ENCODE measurements at regions not wholly inside any gene's neighbourhood (a gene's known extent, or its start where the extent isn't known, plus 50 kb on each side); places are given as distances from the start of the nearest gene placed in this dataset.
"Not testable (repeated sequence)": the region's sequence is repeated elsewhere in the genome, so short reads cannot be mapped to it uniquely, and the experiment has no call there.

- no peaks in the 10 kb centered on the region for H3K4me1 ChIP-seq (ENCODE audit: control insufficient read depth, insufficient read depth, low read length, poor library complexity, severe bottlenecking)
- H3K9me3 ChIP-seq (ENCODE audit: control insufficient read depth, low read length): no peaks in the 10 kb centered on the region
- H3K4me3 ChIP-seq (ENCODE audit: extremely low read depth, insufficient read depth, low read length, poor library complexity, severe bottlenecking): no peak overlapping the region
- WGBS, 2 experiments (ENCODE audit: insufficient coverage in 2 of 2): 100% methylated on average over 1 to 2 of the region's 3 CpGs
- no peaks in the 10 kb centered on the region for H3K36me3 ChIP-seq (ENCODE audit: control insufficient read depth, insufficient read depth, low read length)
- no peak overlapping the region for H3K27ac ChIP-seq (ENCODE audit: low read depth, low read length, severe bottlenecking)
Measured at GRCh38 chr5:153357493-153358112, 132.9 kb upstream of the GRIA1 start.

- no peaks in the 10 kb centered on the region for H3K9me3 ChIP-seq (ENCODE audit: control insufficient read depth, low read length)
- no peaks in the 10 kb centered on the region for H3K36me3 ChIP-seq (ENCODE audit: control insufficient read depth, insufficient read depth, low read length)
- no peaks in the 10 kb centered on the region for H3K4me1 ChIP-seq (ENCODE audit: control insufficient read depth, insufficient read depth, low read length, poor library complexity, severe bottlenecking)
- H3K4me3 ChIP-seq (ENCODE audit: extremely low read depth, insufficient read depth, low read length, poor library complexity, severe bottlenecking): no peak overlapping the region
- 100% methylated on average over 1 to 2 of the region's 3 CpGs for WGBS, 2 experiments (ENCODE audit: insufficient coverage in 2 of 2)
- no peak overlapping the region for H3K27ac ChIP-seq (ENCODE audit: low read depth, low read length, severe bottlenecking)
Measured at GRCh38 chr5:153358315-153358976, 132.0 kb upstream of the GRIA1 start.

DNA sequence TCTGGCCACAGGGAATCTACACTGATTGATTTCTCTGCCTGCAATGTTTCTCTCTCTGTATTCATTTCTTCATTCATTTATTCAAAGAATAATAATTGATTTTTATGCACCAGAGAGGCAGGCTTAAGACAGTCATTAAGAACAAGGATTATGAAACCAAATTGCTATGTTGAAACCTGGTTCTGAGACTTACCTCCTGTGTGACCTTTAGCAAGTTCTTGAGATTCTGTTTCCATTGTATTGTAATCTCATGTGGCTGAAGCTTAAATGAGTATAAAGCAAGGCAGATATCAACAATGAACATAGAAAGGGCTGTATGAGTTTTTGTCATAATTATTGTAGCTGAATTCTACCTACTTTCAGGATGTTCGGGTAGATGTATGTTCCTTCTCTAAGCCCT lies 129.6 kb upstream of the GRIA1 start:
- Histone ChIP-seq H3K36me3 (ENCODE audit: control insufficient read depth, insufficient read depth, low read length) (no peaks in the 10 kb centered on the region), H3K4me1 (ENCODE audit: control insufficient read depth, insufficient read depth, low read length, poor library complexity, severe bottlenecking) (no peaks in the 10 kb centered on the region), H3K27ac (ENCODE audit: low read depth, low read length, severe bottlenecking) (no peak overlapping the region), H3K4me3 (ENCODE audit: extremely low read depth, insufficient read depth, low read length, poor library complexity, severe bottlenecking) (no peak overlapping the region), H3K9me3 (ENCODE audit: control insufficient read depth, low read length) (no peaks in the 10 kb centered on the region)
- WGBS, 2 experiments (ENCODE audit: insufficient coverage in 2 of 2): no CpG with 5 or more reads among the region's 1 CpG

GRCh38 chr5:153361735-153362409 lies 128.6 kb upstream of the GRIA1 start:
- WGBS, 2 experiments (ENCODE audit: insufficient coverage in 2 of 2): 75 to 100% methylated on average over 1 of the region's 3 CpGs
- no peak overlapping the region for H3K4me3 ChIP-seq (ENCODE audit: extremely low read depth, insufficient read depth, low read length, poor library complexity, severe bottlenecking)
- H3K4me1 ChIP-seq (ENCODE audit: control insufficient read depth, insufficient read depth, low read length, poor library complexity, severe bottlenecking): no peaks in the 10 kb centered on the region
- H3K9me3 ChIP-seq (ENCODE audit: control insufficient read depth, low read length): no peaks in the 10 kb centered on the region
- no peak overlapping the region for H3K27ac ChIP-seq (ENCODE audit: low read depth, low read length, severe bottlenecking)
- no peaks in the 10 kb centered on the region for H3K36me3 ChIP-seq (ENCODE audit: control insufficient read depth, insufficient read depth, low read length)

GRCh38 chr5:153365547-153365946 lies 124.9 kb upstream of the GRIA1 start:
- Histone ChIP-seq H3K36me3 (ENCODE audit: control insufficient read depth, insufficient read depth, low read length) (no peaks in the 10 kb centered on the region), H3K4me3 (ENCODE audit: extremely low read depth, insufficient read depth, low read length, poor library complexity, severe bottlenecking) (no peak overlapping the region), H3K27ac (ENCODE audit: low read depth, low read length, severe bottlenecking) (no peak overlapping the region), H3K4me1 (ENCODE audit: control insufficient read depth, insufficient read depth, low read length, poor library complexity, severe bottlenecking) (no peaks in the 10 kb centered on the region), H3K9me3 (ENCODE audit: control insufficient read depth, low read length) (no peaks in the 10 kb centered on the region)

- Histone ChIP-seq H3K27ac (ENCODE audit: low read depth, low read length, severe bottlenecking) (no peak overlapping the region), H3K9me3 (ENCODE audit: control insufficient read depth, low read length) (no peaks in the 10 kb centered on the region), H3K4me1 (ENCODE audit: control insufficient read depth, insufficient read depth, low read length, poor library complexity, severe bottlenecking) (no peaks in the 10 kb centered on the region), H3K4me3 (ENCODE audit: extremely low read depth, insufficient read depth, low read length, poor library complexity, severe bottlenecking) (no peak overlapping the region), H3K36me3 (ENCODE audit: control insufficient read depth, insufficient read depth, low read length) (no peaks in the 10 kb centered on the region)
- 88 to 89% methylated on average over 2 of the region's 3 CpGs for WGBS, 2 experiments (ENCODE audit: insufficient coverage in 2 of 2)
Measured at GRCh38 chr5:153367466-153367865, 123.0 kb upstream of the GRIA1 start.

- Histone ChIP-seq H3K4me1 (ENCODE audit: control insufficient read depth, insufficient read depth, low read length, poor library complexity, severe bottlenecking) (no peaks in the 10 kb centered on the region), H3K4me3 (ENCODE audit: extremely low read depth, insufficient read depth, low read length, poor library complexity, severe bottlenecking) (no peak overlapping the region), H3K9me3 (ENCODE audit: control insufficient read depth, low read length) (no peaks in the 10 kb centered on the region), H3K27ac (ENCODE audit: low read depth, low read length, severe bottlenecking) (no peak overlapping the region), H3K36me3 (ENCODE audit: control insufficient read depth, insufficient read depth, low read length) (no peaks in the 10 kb centered on the region)
- WGBS, 2 experiments (ENCODE audit: insufficient coverage in 2 of 2): 85 to 93% methylated on average over 2 to 5 of the region's 6 CpGs
Measured at GRCh38 chr5:153372425-153373129, 117.9 kb upstream of the GRIA1 start.

GRCh38 chr5:153373130-153373498 lies 117.4 kb upstream of the GRIA1 start:
- Histone ChIP-seq H3K27ac (ENCODE audit: low read depth, low read length, severe bottlenecking) (no peak overlapping the region), H3K9me3 (ENCODE audit: control insufficient read depth, low read length) (no peaks in the 10 kb centered on the region), H3K4me3 (ENCODE audit: extremely low read depth, insufficient read depth, low read length, poor library complexity, severe bottlenecking) (no peak overlapping the region), H3K36me3 (ENCODE audit: control insufficient read depth, insufficient read depth, low read length) (no peaks in the 10 kb centered on the region), H3K4me1 (ENCODE audit: control insufficient read depth, insufficient read depth, low read length, poor library complexity, severe bottlenecking) (no peaks in the 10 kb centered on the region)
- 100% methylated on average over 1 of the region's 4 CpGs; no CpG with 5 or more reads in 1 of the 2 experiments for WGBS, 2 experiments (ENCODE audit: insufficient coverage in 2 of 2)

DNA sequence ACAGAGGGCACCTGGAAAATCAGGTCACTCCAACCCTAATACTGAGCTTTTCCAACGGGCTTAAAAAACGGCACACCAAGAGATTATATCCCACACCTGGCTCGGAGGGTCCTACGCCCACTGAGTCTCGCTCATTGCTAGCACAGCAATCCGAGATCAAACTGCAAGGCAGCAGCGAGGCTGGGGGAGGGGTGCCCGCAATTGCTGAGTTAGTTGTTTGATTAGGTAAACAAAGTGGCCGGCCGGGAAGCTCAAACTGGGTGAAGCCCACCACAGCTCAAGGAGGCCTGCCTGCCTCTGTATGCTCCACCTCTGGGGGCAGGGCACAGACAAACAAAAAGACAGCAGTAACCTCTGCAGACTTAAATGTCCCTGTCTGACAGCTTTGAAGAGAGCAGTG lies 108.8 kb upstream of the GRIA1 start:
- H3K4me3 ChIP-seq (ENCODE audit: extremely low read depth, insufficient read depth, low read length, poor library complexity, severe bottlenecking); H3K4me1 ChIP-seq (ENCODE audit: control insufficient read depth, insufficient read depth, low read length, poor library complexity, severe bottlenecking); H3K27ac ChIP-seq (ENCODE audit: low read depth, low read length, severe bottlenecking); H3K9me3 ChIP-seq (ENCODE audit: control insufficient read depth, low read length); H3K36me3 ChIP-seq (ENCODE audit: control insufficient read depth, insufficient read depth, low read length): not testable (repeated sequence)
- 83 to 90% methylated on average over 4 to 7 of the region's 10 CpGs for WGBS, 2 experiments (ENCODE audit: insufficient coverage in 2 of 2)

DNA sequence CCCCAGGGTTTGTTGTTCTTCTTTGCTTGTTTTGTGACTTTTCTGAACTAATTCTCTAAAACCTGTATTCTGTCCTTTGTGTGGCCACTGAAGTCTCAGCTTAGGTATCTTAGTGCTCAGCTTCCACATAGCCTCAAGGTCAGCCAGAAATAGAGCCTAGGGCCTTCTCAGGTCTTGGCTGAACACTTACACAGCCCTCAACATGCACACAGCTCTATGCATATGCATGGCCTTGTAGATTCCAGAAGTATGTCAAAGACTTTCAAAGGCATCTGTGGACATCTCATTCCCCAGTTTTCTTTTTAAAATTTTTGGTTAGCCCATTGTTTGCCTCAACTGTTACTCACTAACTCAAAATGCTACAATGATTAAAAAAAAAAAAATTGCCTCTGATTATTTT lies 99.9 kb upstream of the GRIA1 start:
- H3K27ac ChIP-seq (ENCODE audit: low read depth, low read length, severe bottlenecking): no peak overlapping the region
- H3K9me3 ChIP-seq (ENCODE audit: control insufficient read depth, low read length): no peaks in the 10 kb centered on the region
- no peaks in the 10 kb centered on the region for H3K4me1 ChIP-seq (ENCODE audit: control insufficient read depth, insufficient read depth, low read length, poor library complexity, severe bottlenecking)
- no peaks in the 10 kb centered on the region for H3K36me3 ChIP-seq (ENCODE audit: control insufficient read depth, insufficient read depth, low read length)
- H3K4me3 ChIP-seq (ENCODE audit: extremely low read depth, insufficient read depth, low read length, poor library complexity, severe bottlenecking): no peak overlapping the region

DNA sequence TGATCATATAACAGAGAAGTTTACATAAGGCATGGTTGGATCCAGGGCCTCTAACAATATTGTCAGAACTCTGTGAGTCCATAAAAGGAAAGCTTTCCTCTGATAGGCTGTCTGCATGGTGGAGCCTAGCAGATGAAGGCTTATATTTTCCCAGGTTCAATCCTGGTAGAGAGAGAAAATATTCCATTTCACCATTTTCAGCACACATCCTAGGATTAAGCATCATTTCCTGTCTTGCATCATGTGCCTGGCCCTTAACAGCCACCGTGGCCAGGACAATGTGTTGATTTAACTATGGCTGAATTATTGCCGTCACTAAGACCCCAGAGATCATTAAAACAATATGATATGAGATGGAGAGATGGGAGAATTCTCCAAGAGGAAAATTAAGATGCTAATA lies 90.9 kb upstream of the GRIA1 start:
- Histone ChIP-seq H3K4me1 (ENCODE audit: control insufficient read depth, insufficient read depth, low read length, poor library complexity, severe bottlenecking) (peaks cover 6% of the 10 kb centered on the region), H3K9me3 (ENCODE audit: control insufficient read depth, low read length) (no peaks in the 10 kb centered on the region), H3K36me3 (ENCODE audit: control insufficient read depth, insufficient read depth, low read length) (no peaks in the 10 kb centered on the region), H3K4me3 (ENCODE audit: extremely low read depth, insufficient read depth, low read length, poor library complexity, severe bottlenecking) (no peak overlapping the region), H3K27ac (ENCODE audit: low read depth, low read length, severe bottlenecking) (no peak overlapping the region)
- WGBS, 2 experiments (ENCODE audit: insufficient coverage in 2 of 2): no CpG with 5 or more reads among the region's 2 CpGs
